Progenitor cell of endocrine pancreas (in vitro differentiated cells): ENCODE measurements at regions not wholly inside any gene's neighbourhood (a gene's known extent, or its start where the extent isn't known, plus 50 kb on each side); places are given as distances from the start of the nearest gene placed in this dataset.

Experiments used
- DNase-seq: peaks from one replicate; pipeline ENCODE4 v3.0.0; 2021; ENCODE audit warnings: low spot score; ENCODE audit not compliant: unreplicated experiment
- H3K27ac Mint-ChIP-seq: 2 replicates; pipeline ENCODE4 v1.8.0; 2021; ENCODE audit warnings: mild to moderate bottlenecking, moderate library complexity, mixed read lengths
- H3K27me3 Mint-ChIP-seq: 2 replicates; pipeline ENCODE4 v1.8.0; 2021; ENCODE audit warnings: mixed read lengths
- H3K36me3 Mint-ChIP-seq: 2 replicates; pipeline ENCODE4 v1.8.0; 2022; ENCODE audit warnings: mixed read lengths; ENCODE audit not compliant: insufficient read depth
- H3K4me1 Mint-ChIP-seq: 2 replicates; pipeline ENCODE4 v1.8.0; 2021; ENCODE audit warnings: low read depth, mixed read lengths
- H3K4me3 Mint-ChIP-seq: 2 replicates; pipeline ENCODE4 v1.8.0; 2021; ENCODE audit warnings: low read depth, mild to moderate bottlenecking, moderate library complexity, mixed read lengths
- H3K9me3 Mint-ChIP-seq: 2 replicates; pipeline ENCODE4 v1.8.0; 2021; ENCODE audit warnings: low read depth, mixed read lengths
- TF ChIP-seq, protein P1 (sequence below): fragments of 200-600 bp; sonication (generic); IDR thresholded peaks from one replicate; pipeline ENCODE4 v1.5.0; 2021; ENCODE audit warnings: antibody characterized with exemption, mild to moderate bottlenecking; ENCODE audit not compliant: unreplicated experiment

DNA sequence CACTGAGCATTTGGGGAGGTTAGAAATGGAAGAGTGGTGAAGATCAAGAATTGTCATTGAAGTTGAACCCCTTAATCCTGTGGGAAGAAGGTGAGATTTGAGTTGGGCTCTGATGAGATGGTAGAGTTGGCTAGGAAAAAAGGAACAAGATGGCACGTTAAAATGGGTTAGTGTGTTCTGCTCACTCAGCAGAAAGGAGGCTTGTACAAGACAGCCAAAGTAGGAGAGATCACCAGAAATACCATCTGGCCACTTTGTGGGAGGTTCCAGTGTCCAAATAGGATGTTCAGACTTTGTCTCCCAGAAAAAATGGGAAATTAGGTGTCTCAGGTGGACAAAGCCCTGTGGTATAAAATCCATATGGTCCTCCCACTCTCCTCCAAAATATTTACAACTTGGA lies 56.0 kb upstream of the SLC14A2 start:
- TF ChIP-seq, protein P1, sequence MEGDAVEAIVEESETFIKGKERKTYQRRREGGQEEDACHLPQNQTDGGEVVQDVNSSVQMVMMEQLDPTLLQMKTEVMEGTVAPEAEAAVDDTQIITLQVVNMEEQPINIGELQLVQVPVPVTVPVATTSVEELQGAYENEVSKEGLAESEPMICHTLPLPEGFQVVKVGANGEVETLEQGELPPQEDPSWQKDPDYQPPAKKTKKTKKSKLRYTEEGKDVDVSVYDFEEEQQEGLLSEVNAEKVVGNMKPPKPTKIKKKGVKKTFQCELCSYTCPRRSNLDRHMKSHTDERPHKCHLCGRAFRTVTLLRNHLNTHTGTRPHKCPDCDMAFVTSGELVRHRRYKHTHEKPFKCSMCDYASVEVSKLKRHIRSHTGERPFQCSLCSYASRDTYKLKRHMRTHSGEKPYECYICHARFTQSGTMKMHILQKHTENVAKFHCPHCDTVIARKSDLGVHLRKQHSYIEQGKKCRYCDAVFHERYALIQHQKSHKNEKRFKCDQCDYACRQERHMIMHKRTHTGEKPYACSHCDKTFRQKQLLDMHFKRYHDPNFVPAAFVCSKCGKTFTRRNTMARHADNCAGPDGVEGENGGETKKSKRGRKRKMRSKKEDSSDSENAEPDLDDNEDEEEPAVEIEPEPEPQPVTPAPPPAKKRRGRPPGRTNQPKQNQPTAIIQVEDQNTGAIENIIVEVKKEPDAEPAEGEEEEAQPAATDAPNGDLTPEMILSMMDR: no peak
- Mint-ChIP-seq H3K27ac (no peak overlapping the region), H3K4me3 (no peak overlapping the region), H3K27me3 (no peaks in the 10 kb centered on the region), H3K4me1 (no peaks in the 10 kb centered on the region), H3K9me3 (no peaks in the 10 kb centered on the region), H3K36me3 (no peaks in the 10 kb centered on the region)
- no peak for DNase-seq

DNA sequence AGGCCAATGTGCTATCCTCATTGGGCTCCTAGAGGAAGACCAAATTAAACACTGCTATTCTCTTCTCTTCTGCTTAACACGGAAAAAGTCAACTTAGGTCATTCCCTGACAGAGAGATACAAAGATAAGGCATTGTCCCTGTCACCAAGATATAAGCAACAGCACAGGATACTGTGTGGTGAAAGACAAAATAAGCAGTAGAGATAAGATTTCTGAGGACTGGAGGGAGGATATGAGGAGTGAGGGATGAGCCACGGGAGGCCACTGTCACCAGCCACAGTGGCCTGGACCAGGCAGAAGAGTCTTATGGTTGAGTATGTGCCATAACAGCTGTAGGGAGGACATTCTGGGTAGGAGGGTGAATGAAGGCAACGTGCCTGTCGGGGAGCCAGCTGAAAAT lies 54.4 kb upstream of the SLC14A2 start:
- TF ChIP-seq, protein P1: no peak
- no peak for DNase-seq
- no peaks in the 10 kb centered on the region for H3K9me3 Mint-ChIP-seq
- H3K4me3 Mint-ChIP-seq: no peak overlapping the region
- no peaks in the 10 kb centered on the region for H3K36me3 Mint-ChIP-seq
- H3K27me3 Mint-ChIP-seq: no peaks in the 10 kb centered on the region
- H3K4me1 Mint-ChIP-seq: peaks cover 1% of the 10 kb centered on the region
- no peak overlapping the region for H3K27ac Mint-ChIP-seq

DNA sequence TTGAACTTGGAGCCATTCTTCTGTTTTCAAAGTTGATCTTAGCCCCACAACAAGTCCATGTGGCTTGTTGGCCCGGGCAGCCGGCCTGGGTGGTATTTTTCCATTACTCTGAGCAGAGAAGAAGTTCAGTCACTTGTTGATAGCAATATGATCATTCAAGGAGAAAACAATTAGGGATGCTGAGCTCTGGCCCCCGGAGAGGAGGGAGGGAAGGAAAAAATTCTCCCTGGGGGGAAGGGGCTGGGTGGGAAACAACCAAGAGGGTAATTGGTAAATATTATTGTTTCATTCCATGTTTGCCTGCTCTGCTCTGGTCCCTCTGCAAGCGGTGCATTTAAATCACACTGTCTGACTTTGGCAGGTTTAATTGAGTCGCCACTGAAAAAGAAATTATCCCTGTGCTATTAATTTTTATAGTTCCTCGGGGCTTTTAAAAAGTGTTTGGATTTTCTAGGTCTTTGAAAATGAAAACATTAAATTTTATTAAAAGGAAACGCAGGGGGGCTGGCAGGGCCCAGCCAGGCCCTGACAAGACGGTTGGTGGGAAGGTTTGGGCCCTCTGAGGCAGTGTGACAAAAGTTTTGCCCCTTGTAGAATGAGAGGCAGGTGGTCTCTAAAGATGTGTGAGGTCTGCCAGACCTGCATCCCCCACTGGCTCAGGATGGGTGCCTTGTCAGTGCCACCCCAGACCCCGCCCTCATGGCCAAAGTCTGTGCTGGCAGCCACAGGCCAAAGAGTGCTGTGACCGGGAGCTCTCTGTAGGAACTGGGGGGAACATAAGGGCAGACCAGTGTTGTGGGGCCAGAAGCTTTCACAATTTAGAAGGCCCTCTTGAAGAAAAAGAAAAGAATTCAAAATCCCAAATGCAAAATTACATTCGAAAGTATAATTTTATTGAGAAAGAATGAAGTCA lies 52.5 kb upstream of the SLC14A2 start:
- H3K9me3 Mint-ChIP-seq: no peaks in the 10 kb centered on the region
- H3K27me3 Mint-ChIP-seq: no peaks in the 10 kb centered on the region
- H3K27ac Mint-ChIP-seq: no peak overlapping the region
- no peak overlapping the region for H3K4me3 Mint-ChIP-seq
- no peak for DNase-seq
- TF ChIP-seq, protein P1: no peak
- peaks cover 15% of the 10 kb centered on the region for H3K4me1 Mint-ChIP-seq
- no peaks in the 10 kb centered on the region for H3K36me3 Mint-ChIP-seq

DNA sequence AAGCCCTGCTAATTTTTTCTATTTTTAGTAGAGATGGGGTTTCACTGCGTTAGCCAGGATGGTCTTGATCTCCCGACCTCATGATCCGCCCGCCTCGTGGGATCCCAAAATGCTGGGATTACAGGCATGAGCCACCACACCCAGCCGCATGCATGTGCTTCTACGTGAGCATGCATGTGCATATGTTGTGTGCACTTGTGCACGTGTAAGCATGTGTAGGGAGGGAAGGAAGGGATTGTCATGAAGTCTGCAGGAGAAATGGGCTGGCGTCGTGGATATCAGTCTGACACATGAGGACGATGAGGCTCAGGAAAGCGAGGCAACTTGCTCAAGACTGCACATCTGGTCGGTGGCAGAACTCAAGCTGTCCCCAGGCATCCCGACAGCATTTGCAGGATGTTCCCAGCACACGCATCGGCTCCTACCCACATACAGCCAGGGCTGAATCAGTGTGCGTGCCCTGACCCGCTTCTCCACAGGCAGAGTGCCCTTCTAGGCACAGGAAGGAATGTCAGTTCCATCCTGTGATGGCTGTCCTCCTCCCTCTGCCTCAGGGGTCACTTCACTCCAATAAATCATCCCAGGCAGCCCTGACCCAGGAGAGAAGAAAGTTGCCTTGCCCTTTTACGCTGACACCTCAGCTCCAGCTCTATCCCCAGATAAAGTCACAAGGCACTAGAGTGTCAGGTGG lies 49.9 kb upstream of the SLC14A2 start:
- peaks cover 3% of the 10 kb centered on the region for H3K9me3 Mint-ChIP-seq
- TF ChIP-seq, protein P1: no peak
- no peak overlapping the region for H3K27ac Mint-ChIP-seq
- peaks cover 15% of the 10 kb centered on the region for H3K4me1 Mint-ChIP-seq
- no peak overlapping the region for H3K4me3 Mint-ChIP-seq
- no peaks in the 10 kb centered on the region for H3K27me3 Mint-ChIP-seq
- no peaks in the 10 kb centered on the region for H3K36me3 Mint-ChIP-seq
- DNase-seq: no peak
